ENCODE measurements at regions not wholly inside any gene's neighbourhood (a gene's known extent, or its start where the extent isn't known, plus 50 kb on each side); places are given as distances from the start of the nearest gene placed in this dataset.

- DNase-seq (ENCODE audit: insufficient read length, low spot score) = no peak
- no peak for FAIRE-seq
Measured at GRCh38 chr18:71630696-71631095, 913.4 kb downstream of the CBLN2 start.

DNA sequence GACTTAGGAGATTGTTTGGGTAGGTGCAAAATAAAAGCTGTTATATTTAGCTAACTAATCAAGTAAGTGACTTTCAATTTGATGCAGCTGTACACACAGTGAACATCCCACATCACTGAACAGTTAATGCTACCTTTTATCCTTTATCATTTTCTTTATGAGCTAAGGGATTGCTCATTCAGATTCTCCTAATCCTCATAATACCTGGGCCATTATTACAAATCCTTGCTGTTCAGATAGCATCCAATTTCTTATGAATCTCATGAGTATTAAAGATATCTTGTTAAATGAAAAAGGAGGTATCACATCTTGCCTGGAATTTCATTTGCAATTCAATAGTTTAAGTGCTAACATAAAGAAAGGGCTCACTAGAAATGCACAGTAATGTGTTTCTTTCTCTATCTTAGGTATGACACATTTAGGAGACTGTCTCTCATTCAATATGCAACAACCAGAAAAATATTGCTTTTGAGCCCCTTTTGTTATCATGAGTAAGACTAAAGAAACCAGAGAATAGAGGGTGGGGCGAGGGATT, 918.5 kb downstream of the CBLN2 start:
- FAIRE-seq (no peak), DNase-seq (ENCODE audit: insufficient read length, low spot score) (no peak)

DNA sequence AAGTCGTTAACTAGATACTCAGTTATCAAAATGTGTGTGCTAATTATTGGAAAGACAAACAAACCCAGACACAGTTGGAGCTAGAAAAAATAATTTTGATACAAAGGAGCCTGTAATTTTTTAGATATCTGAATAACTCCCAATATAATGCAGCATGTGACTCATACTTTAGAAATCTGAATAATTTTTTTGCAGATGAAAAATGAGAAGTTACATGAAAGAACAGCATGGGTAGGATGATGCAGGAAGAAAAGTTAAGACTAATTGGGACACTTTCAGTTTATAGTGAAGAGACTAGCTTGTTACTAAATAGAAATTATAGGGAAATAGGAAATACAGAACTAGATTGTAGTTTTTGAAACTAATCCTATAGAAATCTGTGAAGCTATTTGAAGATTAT, 945.8 kb downstream of the CBLN2 start:
- no peak for DNase-seq (ENCODE audit: insufficient read length, low spot score)
- FAIRE-seq = no peak

GRCh38 chr18:71597219-71597618, 946.9 kb downstream of the CBLN2 start:
- no peak for FAIRE-seq
- DNase-seq (ENCODE audit: insufficient read length, low spot score) = no peak

DNA sequence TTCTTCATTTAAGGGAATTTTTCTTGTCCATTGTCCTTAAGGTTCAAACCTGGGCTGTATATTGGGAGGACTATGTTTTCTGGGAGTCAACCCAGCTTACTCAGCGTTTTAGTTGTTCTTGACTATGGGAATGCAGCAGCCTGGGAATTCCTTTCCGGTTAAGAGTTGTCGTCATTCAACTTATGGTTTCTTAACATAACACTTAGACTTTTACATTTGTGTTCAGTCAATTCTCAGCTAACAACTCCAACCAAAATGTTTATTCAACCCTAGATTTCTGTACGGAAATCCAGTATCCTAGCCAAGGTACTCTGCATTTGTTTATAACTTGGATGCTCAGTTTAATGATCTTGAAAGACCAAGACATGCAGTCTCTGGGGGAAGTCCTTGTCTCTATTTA, 960.9 kb downstream of the CBLN2 start:
- DNase-seq (ENCODE audit: insufficient read length, low spot score) (no peak), FAIRE-seq (no peak)

DNA sequence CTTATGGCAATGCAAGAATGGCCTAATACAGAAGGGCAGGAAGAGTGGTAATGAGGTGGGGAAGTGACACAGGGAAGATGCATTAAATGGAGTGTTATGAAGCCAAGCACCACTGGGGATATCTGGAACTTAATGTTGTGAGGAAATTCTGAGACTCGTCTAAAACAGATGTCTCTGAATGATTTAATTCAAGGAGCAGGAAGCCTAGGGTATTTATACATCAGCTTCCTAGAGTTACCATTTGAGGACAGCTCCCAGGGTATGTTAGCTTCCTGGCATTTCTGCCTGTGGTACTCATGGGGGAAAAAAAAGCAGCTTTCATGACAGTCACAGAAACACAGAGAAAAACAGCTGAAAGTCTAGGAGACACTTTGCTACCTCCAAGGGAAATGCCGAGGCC, 989.5 kb downstream of the CBLN2 start:
- DNase-seq (ENCODE audit: insufficient read length, low spot score) = no peak
- FAIRE-seq = no peak

DNA sequence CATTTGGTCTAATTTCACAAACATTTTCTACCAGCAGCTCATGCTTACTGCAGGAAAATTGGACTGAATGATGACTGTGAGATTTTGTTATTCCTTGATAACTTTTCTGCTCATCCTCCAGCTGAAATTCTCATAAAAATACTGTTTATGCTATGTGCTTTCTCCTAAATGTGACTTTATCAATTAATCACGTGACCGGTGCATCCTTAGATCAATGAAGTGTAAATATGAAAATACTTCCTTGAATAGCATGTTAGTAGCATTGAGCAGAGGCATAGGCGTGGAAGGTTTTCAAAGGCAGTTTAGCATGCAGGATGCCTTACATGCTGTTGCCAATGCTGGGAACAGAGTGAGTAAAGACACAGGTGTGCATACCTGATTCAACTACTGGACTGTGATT, 1002.5 kb downstream of the CBLN2 start:
- DNase-seq (ENCODE audit: insufficient read length, low spot score) (no peak), FAIRE-seq (no peak)

DNA sequence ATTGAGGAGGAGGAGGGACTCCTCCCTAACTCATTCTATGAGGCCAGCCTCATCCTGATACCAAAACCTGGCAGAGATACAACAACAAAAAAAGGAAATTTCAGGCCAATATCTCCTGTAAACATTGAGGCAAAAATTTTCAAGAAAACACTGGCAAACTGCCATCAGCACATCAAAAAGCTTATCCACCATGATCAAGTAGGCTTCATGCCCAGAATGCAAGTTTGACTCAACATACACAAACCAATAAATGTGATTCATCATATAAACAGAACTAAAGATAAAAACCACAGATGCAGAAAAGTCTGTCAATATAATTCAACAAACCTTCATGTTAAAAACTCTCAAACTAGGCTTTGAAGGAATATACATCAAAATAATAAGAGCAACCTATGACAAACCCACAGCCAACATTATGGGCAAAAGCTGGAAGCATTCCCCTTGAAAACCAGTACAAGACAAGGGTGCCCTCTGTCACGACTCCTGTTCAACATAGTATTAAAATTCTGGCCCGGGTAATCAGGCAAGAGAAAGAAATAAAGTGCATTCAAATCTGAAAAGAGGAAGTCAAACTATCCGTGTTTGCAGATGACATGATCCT, 1014.3 kb downstream of the CBLN2 start:
- FAIRE-seq = no peak

GRCh38 chr18:71523483-71524435, 1020.4 kb downstream of the CBLN2 start:
- FAIRE-seq (no peak), DNase-seq (ENCODE audit: insufficient read length, low spot score) (no peak)

More for the DNA sequence above, 1014.3 kb downstream of the CBLN2 start:
- no peak for DNase-seq (ENCODE audit: insufficient read length, low spot score)

DNA sequence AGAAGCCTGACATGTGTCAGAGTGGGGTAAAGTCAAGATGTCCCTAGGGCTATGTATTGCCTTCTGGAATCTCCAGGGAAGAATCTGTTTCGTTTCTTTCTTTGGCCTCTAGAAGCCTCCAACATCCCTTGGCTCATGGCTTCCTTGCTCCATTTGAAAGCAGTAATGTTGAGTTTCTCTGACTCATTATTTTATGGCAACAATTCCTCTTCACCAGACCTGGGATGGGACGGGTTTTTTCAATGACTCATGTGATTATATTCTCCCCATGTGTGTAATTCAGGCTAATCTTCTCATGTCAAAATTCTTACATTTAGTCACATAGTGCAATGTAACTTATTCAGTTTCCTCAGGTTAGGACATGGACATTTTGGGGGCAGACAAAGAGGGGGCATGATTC, 1038.6 kb downstream of the CBLN2 start:
- FAIRE-seq = no peak
- no peak for DNase-seq (ENCODE audit: insufficient read length, low spot score)

DNA sequence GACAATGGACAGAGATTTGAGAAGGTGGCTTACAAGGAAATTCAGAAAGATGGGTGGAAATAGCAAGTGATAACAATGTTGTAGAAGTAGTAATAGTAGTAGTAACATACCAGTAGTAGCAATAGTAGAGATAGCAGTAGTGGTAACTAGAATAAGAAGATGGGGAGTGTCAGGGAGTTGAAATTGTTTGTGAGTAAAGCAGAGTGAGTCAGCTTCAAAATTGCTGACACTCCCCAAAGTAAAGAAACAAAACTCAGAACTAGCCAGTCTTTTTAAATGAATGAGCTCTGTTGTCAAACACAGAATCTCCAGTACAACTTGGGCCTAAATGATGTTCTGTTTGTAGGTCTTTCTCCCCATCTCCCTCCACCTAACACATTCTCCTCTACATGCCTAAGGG, 1040.9 kb downstream of the CBLN2 start:
- DNase-seq (ENCODE audit: insufficient read length, low spot score) (no peak), FAIRE-seq (no peak)

- no peak for FAIRE-seq
- DNase-seq (ENCODE audit: insufficient read length, low spot score) = no peak
Measured at GRCh38 chr18:71485611-71486010, 1058.5 kb downstream of the CBLN2 start.

DNA sequence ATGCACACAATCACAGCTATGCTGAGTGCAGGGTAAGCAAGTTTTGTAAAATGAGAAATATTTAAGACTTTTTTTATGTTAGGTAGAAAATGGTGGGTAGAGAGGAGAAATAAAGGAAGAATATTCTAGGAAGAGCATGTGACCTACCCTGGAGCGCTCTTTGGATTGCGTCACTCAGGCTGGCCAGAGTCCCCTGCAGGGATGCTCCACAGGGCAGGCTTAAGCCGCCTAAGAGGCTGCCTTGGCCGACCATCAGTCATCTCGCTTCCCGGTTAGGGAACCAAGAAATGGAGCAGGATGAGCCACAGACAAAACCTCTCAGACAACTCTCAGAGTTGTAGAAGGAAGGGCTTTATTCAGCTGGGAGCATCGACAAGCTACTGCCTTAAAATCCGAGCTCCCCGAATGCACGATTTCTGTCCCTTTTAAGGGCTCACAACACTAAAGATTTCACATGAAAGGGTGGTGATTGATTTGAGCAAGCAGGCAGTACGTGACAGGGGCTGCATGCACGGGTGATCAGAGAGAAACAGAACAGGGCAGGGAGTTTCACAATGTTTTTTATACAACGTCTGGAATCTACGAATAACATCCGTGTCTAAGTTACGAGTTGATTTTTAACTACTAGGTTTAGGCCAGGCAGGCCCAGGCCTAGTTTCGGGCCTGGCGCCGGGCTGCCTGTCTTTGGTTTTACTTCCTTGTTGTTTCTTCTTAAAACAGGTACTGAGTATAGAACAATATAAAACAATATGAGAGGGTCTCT, 1072.0 kb downstream of the CBLN2 start:
- DNase-seq (ENCODE audit: insufficient read length, low spot score) = no peak
- no peak for FAIRE-seq

DNA sequence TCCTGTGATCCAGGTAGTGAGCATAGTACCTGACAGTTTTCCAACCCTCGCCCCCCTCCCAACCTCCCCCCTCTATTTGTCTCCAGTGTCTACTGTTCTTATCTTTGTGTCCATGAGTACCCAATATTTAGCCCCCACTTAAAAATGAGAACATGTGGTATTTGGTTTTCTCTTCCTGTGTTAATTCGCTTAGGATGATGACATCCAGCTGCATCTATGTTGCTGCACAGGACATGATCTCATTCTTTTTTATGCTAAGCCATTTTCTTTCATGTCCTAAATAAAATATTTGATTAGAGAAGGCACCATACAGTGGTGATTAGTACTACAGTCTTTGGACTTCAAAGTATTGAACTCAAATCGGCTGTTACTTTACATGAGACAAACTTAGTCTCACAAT, 1087.9 kb downstream of the CBLN2 start:
- DNase-seq (ENCODE audit: insufficient read length, low spot score) (no peak), FAIRE-seq (no peak)

GRCh38 chr18:71450257-71450656, 1093.9 kb downstream of the CBLN2 start:
- DNase-seq (ENCODE audit: insufficient read length, low spot score) (no peak), FAIRE-seq (no peak)

GRCh38 chr18:71443706-71444480, 1100.2 kb downstream of the CBLN2 start:
- no peak for FAIRE-seq
- no peak for DNase-seq (ENCODE audit: insufficient read length, low spot score)

GRCh38 chr18:71442731-71443141, 1101.4 kb downstream of the CBLN2 start:
- FAIRE-seq (no peak), DNase-seq (ENCODE audit: insufficient read length, low spot score) (no peak)

- FAIRE-seq = no peak
- no peak for DNase-seq (ENCODE audit: insufficient read length, low spot score)
Measured at GRCh38 chr18:71441156-71441555, 1103.0 kb downstream of the CBLN2 start.

- FAIRE-seq (no peak), DNase-seq (ENCODE audit: insufficient read length, low spot score) (no peak)
Measured at GRCh38 chr18:71437511-71437910, 1106.6 kb downstream of the CBLN2 start.

DNA sequence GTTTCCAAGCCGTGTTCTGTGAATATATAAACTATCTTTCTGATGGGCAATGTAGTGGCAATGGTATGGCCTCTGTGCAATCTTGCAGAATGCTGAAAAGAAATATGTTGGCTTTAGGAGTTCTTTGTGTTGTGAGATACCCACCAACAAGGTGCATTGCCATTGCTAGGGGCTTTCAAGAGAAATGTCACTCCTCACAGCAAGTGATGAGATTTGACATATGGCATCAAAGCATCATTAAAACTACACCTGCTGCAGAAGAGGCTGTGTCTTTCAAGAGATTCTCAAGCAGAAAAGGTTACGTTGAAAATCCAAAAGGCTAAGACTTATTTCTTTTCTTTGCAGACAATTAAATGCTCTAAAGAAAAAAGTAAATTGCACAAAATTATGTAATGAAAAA, 1110.8 kb downstream of the CBLN2 start:
- DNase-seq (ENCODE audit: insufficient read length, low spot score) (no peak), FAIRE-seq (no peak)
